ENCODE measurements at regions not wholly inside any gene's neighbourhood (a gene's known extent, or its start where the extent isn't known, plus 50 kb on each side); places are given as distances from the start of the nearest gene placed in this dataset.

GRCh38 chr3:76028774-76029173, 243.4 kb upstream of the ZNF717 start:
- no peak for TF ChIP-seq POLR2A (IDR thresholded peaks at IDR 0.05)
- TF ChIP-seq CTCF (IDR thresholded peaks at IDR 0.05), result no peak
